OCI-LY1 (cell line): ENCODE measurements at regions not wholly inside any gene's neighbourhood (a gene's known extent, or its start where the extent isn't known, plus 50 kb on each side); places are given as distances from the start of the nearest gene placed in this dataset.

ENCODE experiments used
- H2AFZ ChIP-seq: fragments of 200-600 bp; sonication (generic), shearing (Covaris generic); 2 replicates; pipeline ENCODE4 v1.6.0; 2014; ENCODE audit warnings: antibody characterized with exemption, mild to moderate bottlenecking, low read length
- H3F3A ChIP-seq: fragments of 200-600 bp; sonication (generic), shearing (Covaris generic); 2 replicates; pipeline ENCODE4 v1.6.0; 2014; ENCODE audit warnings: mild to moderate bottlenecking, antibody characterized with exemption, low read length, moderate library complexity; ENCODE audit not compliant: insufficient read depth
- H3K27ac ChIP-seq: fragments of 200-600 bp; sonication (generic); 2 replicates; pipeline ENCODE4 v1.5.1; 2014; ENCODE audit warnings: low read length, mixed run types, mild to moderate bottlenecking, low read depth; ENCODE audit not compliant: poor library complexity, severe bottlenecking
- H3K27me3 ChIP-seq: fragments of 200-600 bp; sonication (generic); 2 replicates; pipeline ENCODE4 v1.6.0; 2014; ENCODE audit warnings: antibody characterized with exemption, mild to moderate bottlenecking, low read length, moderate library complexity; ENCODE audit not compliant: insufficient read depth
- H3K36me3 ChIP-seq: fragments of 200-600 bp; sonication (generic); 2 replicates; pipeline ENCODE4 v1.6.1; 2014; ENCODE audit warnings: mild to moderate bottlenecking, antibody characterized with exemption, low read length, moderate library complexity, mixed read lengths; ENCODE audit not compliant: insufficient read depth
- H3K4me1 ChIP-seq: fragments of 200-600 bp; sonication (generic); 2 replicates; pipeline ENCODE4 v1.5.1; 2014; ENCODE audit warnings: mild to moderate bottlenecking, low read length, moderate library complexity; ENCODE audit not compliant: insufficient read depth, severe bottlenecking
- H3K4me2 ChIP-seq: fragments of 200-600 bp; sonication (generic), shearing (Covaris generic); 2 replicates; pipeline ENCODE4 v1.6.1; 2014; ENCODE audit warnings: low read length
- H3K4me3 ChIP-seq: fragments of 200-600 bp; sonication (generic); 2 replicates; pipeline ENCODE4 v1.5.1; 2014; ENCODE audit warnings: low read length, low read depth, mild to moderate bottlenecking, mixed read lengths; ENCODE audit not compliant: poor library complexity, severe bottlenecking
- H3K79me2 ChIP-seq: fragments of 200-600 bp; shearing (Covaris generic); 2 replicates; pipeline ENCODE4 v1.6.1; 2016; ENCODE audit warnings: mixed run types, low read length, mixed read lengths; ENCODE audit not compliant: insufficient read depth
- H3K9ac ChIP-seq: fragments of 200-600 bp; sonication (generic), shearing (Covaris generic); 2 replicates; pipeline ENCODE4 v1.6.1; 2014; ENCODE audit warnings: mild to moderate bottlenecking, low read length, mixed read lengths
- H3K9me2 ChIP-seq: fragments of 200-600 bp; sonication (generic), shearing (Covaris generic); 2 replicates; pipeline ENCODE4 v1.6.1; 2014; ENCODE audit warnings: low read depth, mild to moderate bottlenecking, low read length, mixed read lengths
- H3K9me3 ChIP-seq: fragments of 200-600 bp; shearing (Covaris generic); 2 replicates; pipeline ENCODE4 v1.6.1; 2014; ENCODE audit warnings: low read length, mixed read lengths
- H4K20me1 ChIP-seq: fragments of 200-600 bp; sonication (generic), shearing (Covaris generic); 2 replicates; pipeline ENCODE4 v1.6.0; 2016; ENCODE audit warnings: mild to moderate bottlenecking, low read length; ENCODE audit not compliant: insufficient read depth
- EZH2 ChIP-seq: fragments of 200-600 bp; sonication (generic), shearing (Covaris generic); IDR thresholded peaks from 2 replicates; pipeline ENCODE4 v1.8.0; 2017; ENCODE audit warnings: borderline replicate concordance, mixed run types, mild to moderate bottlenecking, antibody characterized with exemption, low read length, moderate library complexity, mixed read lengths
- TF ChIP-seq, protein P1 (sequence below): fragments of 200-600 bp; sonication (generic), shearing (Covaris generic); IDR thresholded peaks from 2 replicates; pipeline ENCODE4 v1.5.1; 2017; ENCODE audit warnings: mild to moderate bottlenecking, antibody characterized with exemption, low read length, moderate library complexity, mixed read lengths

DNA sequence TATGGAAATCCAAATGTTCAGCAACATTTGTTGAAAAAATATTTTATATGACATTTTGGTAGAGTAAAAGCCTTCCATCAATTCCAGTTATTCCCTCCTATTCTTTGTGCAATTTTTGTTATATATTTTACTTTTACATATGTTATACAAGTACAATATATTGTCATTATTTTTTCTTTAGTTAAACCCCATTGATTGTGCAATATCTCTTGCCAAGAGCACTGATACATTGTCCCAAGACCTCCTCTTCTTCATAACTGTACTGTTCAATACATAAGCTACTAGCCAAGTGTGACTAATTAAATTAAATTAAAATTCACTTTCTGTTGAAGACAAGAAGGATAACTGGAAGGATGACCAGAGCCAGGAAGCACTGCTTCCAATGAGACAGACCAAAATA, 527.5 kb downstream of the TMA16 start:
- H3K4me2 ChIP-seq, result no peak overlapping the region
- H2AFZ ChIP-seq, result no peak overlapping the region
- no peaks in the 10 kb centered on the region for H3K9me2 ChIP-seq
- no peak overlapping the region for H3K27ac ChIP-seq
- H3F3A ChIP-seq, result no peaks in the 10 kb centered on the region
- no peak overlapping the region for H3K4me3 ChIP-seq
- H3K9me3 ChIP-seq, result no peaks in the 10 kb centered on the region
- no peaks in the 10 kb centered on the region for H3K36me3 ChIP-seq
- TF ChIP-seq, protein P1, sequence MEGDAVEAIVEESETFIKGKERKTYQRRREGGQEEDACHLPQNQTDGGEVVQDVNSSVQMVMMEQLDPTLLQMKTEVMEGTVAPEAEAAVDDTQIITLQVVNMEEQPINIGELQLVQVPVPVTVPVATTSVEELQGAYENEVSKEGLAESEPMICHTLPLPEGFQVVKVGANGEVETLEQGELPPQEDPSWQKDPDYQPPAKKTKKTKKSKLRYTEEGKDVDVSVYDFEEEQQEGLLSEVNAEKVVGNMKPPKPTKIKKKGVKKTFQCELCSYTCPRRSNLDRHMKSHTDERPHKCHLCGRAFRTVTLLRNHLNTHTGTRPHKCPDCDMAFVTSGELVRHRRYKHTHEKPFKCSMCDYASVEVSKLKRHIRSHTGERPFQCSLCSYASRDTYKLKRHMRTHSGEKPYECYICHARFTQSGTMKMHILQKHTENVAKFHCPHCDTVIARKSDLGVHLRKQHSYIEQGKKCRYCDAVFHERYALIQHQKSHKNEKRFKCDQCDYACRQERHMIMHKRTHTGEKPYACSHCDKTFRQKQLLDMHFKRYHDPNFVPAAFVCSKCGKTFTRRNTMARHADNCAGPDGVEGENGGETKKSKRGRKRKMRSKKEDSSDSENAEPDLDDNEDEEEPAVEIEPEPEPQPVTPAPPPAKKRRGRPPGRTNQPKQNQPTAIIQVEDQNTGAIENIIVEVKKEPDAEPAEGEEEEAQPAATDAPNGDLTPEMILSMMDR, result no peak
- TF ChIP-seq EZH2, result no peak
- no peaks in the 10 kb centered on the region for H4K20me1 ChIP-seq
- H3K9ac ChIP-seq, result no peak overlapping the region
- H3K4me1 ChIP-seq, result no peaks in the 10 kb centered on the region
- no peaks in the 10 kb centered on the region for H3K79me2 ChIP-seq
- no peaks in the 10 kb centered on the region for H3K27me3 ChIP-seq

DNA sequence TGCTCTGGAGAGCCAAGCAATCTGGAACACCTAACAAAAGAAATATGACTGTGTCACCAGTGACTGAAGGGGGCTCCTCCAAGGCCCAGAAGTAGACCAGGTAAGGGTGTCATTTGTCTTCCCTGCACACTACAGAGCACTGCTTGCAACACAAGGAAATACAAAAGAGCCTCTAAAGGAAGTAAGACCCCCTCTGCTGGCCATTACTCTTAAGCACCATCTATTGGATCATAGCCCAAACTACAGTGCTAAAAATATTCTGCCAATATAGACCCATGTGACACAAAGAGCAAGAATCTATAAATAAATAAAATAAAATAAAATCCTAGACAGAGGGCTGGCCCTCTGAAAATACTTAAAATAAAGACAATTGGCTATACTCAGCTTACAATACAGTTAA, 528.7 kb downstream of the TMA16 start:
- Histone ChIP-seq H3K36me3 (no peaks in the 10 kb centered on the region), H3K9me2 (no peaks in the 10 kb centered on the region), H3K4me1 (no peaks in the 10 kb centered on the region), H3K4me2 (no peak overlapping the region), H3K9me3 (no peaks in the 10 kb centered on the region), H2AFZ (no peak overlapping the region), H3K27ac (no peak overlapping the region), H3K79me2 (no peaks in the 10 kb centered on the region), H3F3A (no peaks in the 10 kb centered on the region), H3K27me3 (no peaks in the 10 kb centered on the region), H4K20me1 (no peaks in the 10 kb centered on the region), H3K4me3 (no peak overlapping the region), H3K9ac (no peak overlapping the region)
- TF ChIP-seq, protein P1, result peak; percentile 44
- TF ChIP-seq EZH2, result no peak

DNA sequence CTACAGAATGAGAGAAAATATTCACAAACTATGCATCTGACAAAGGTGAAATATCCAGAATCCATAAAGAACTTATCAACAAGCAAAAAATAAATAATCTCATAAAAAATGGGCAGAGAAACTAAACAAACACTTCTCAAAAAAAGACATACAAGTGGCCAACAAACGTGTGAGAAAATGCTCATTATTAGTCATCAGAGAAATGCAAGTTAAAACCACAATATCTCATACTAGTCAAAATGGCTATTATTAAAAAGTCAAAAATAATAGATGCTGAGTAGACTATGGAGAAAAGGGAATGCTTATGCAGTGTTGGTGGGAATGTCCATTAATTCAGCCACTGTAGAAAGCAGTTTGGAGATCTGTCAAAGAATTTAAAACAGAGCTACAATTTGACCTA, 533.3 kb downstream of the TMA16 start:
- no peak overlapping the region for H3K9ac ChIP-seq
- H3K9me3 ChIP-seq, result no peaks in the 10 kb centered on the region
- no peaks in the 10 kb centered on the region for H3K27me3 ChIP-seq
- H3K79me2 ChIP-seq, result no peaks in the 10 kb centered on the region
- H4K20me1 ChIP-seq, result no peaks in the 10 kb centered on the region
- no peaks in the 10 kb centered on the region for H3K36me3 ChIP-seq
- TF ChIP-seq EZH2, result no peak
- TF ChIP-seq, protein P1, result no peak
- H3K4me1 ChIP-seq, result no peaks in the 10 kb centered on the region
- H3K4me2 ChIP-seq, result no peak overlapping the region
- no peak overlapping the region for H2AFZ ChIP-seq
- H3K4me3 ChIP-seq, result no peak overlapping the region
- no peak overlapping the region for H3K27ac ChIP-seq
- no peaks in the 10 kb centered on the region for H3K9me2 ChIP-seq
- no peaks in the 10 kb centered on the region for H3F3A ChIP-seq
